NOMO-1 (cell line): ENCODE measurements at regions not wholly inside any gene's neighbourhood (a gene's known extent, or its start where the extent isn't known, plus 50 kb on each side); places are given as distances from the start of the nearest gene placed in this dataset.
A peak's percentile ranks its signal among the peaks of the same experiment; 100 is the strongest.

Experiments
- DNase-seq, 2 experiments: peaks; one replicate each; lab custom pipeline; 2025; ENCODE audit not compliant: unreplicated experiment in 2 of 2; lab: John Stamatoyannopoulos, UW

GRCh38 chr3:102741694-102742093 is 306.9 kb downstream of the ZPLD1 start:
- no peak for DNase-seq

- no peak for DNase-seq
Measured at GRCh38 chr3:102745881-102746280, 311.1 kb downstream of the ZPLD1 start.

GRCh38 chr3:102747611-102748010 is 312.8 kb downstream of the ZPLD1 start:
- DNase-seq: no peak

GRCh38 chr3:102748646-102749045 is 313.8 kb downstream of the ZPLD1 start:
- DNase-seq: no peak

- no peak for DNase-seq
Measured at GRCh38 chr3:102750322-102750721, 315.5 kb downstream of the ZPLD1 start.

- DNase-seq: no peak
Measured at GRCh38 chr3:102753901-102754300, 319.1 kb downstream of the ZPLD1 start.

- DNase-seq: no peak
Measured at GRCh38 chr3:102756706-102757105, 321.9 kb downstream of the ZPLD1 start.

- DNase-seq: no peak
Measured at GRCh38 chr3:102757950-102758349, 323.1 kb downstream of the ZPLD1 start.

- peak in 1 of 2 experiments; percentile 22 for DNase-seq
Measured at GRCh38 chr3:102761766-102762165, 327.0 kb downstream of the ZPLD1 start.

- DNase-seq: no peak
Measured at GRCh38 chr3:102790747-102791325, 356.0 kb downstream of the ZPLD1 start.

- DNase-seq: no peak
Measured at GRCh38 chr3:102791641-102792589, 357.1 kb downstream of the ZPLD1 start.

- no peak for DNase-seq
Measured at GRCh38 chr3:102796804-102797203, 362.0 kb downstream of the ZPLD1 start.

- DNase-seq: no peak
Measured at GRCh38 chr3:102802819-102803420, 368.1 kb downstream of the ZPLD1 start.

- DNase-seq: peak; percentile 20 to 60
Measured at GRCh38 chr3:102810937-102811336, 376.1 kb downstream of the ZPLD1 start.

- DNase-seq: no peak
Measured at GRCh38 chr3:102826636-102827035, 391.8 kb downstream of the ZPLD1 start.

GRCh38 chr3:102827386-102827785 is 392.6 kb downstream of the ZPLD1 start:
- no peak for DNase-seq

GRCh38 chr3:102830415-102830814 is 395.6 kb downstream of the ZPLD1 start:
- no peak for DNase-seq

GRCh38 chr3:102841866-102842265 is 407.1 kb downstream of the ZPLD1 start:
- no peak for DNase-seq

- DNase-seq: no peak
Measured at GRCh38 chr3:102866845-102867244, 432.0 kb downstream of the ZPLD1 start.

- no peak for DNase-seq
Measured at GRCh38 chr3:102883515-102883914, 448.7 kb downstream of the ZPLD1 start.

GRCh38 chr3:102885289-102885688 is 450.5 kb downstream of the ZPLD1 start:
- DNase-seq: no peak

GRCh38 chr3:102887431-102887830 is 452.6 kb downstream of the ZPLD1 start:
- no peak for DNase-seq
